Ramos (cell line): ENCODE measurements at regions not wholly inside any gene's neighbourhood (a gene's known extent, or its start where the extent isn't known, plus 50 kb on each side); places are given as distances from the start of the nearest gene placed in this dataset.

ENCODE experiments used
- in situ Hi-C: fragments of 300-500 bp; cut with MboI; formaldehyde crosslinking; loops from one replicate; pipeline ENCODE4 v1.14.3; 2022; ENCODE audit warnings: low sequenced_read_pairs; ENCODE audit not compliant: unreplicated experiment

DNA sequence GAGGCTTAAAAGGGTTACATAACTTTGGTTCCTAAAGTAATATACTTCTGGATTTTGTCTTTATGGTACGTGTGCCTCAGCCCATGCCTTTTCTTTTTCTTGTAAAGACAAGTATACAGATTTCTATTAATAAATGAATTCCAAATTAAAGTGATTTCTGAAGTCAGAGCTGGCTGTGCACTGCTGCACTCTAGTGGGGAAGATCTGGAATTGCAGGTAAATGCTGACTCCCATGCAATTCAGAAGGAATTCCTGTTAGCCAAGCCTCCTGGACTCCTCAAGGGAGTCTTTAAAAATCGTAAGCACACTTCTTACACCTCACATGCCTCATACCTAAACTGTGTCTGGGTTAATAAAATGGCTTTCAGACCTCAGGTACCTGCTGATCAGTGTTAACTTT is 118.4 kb upstream of the SLC7A1 start:
- in situ Hi-C loops = loop anchor here (25.0 kb wide), 1 partner anchor 202 kb away; no protein-coding TSS in a partner anchor

GRCh38 chr13:29711776-29712175 is 116.3 kb upstream of the SLC7A1 start:
- in situ Hi-C loops = loop anchor here (25.0 kb wide), 1 partner anchor 199 kb away; no protein-coding TSS in a partner anchor

DNA sequence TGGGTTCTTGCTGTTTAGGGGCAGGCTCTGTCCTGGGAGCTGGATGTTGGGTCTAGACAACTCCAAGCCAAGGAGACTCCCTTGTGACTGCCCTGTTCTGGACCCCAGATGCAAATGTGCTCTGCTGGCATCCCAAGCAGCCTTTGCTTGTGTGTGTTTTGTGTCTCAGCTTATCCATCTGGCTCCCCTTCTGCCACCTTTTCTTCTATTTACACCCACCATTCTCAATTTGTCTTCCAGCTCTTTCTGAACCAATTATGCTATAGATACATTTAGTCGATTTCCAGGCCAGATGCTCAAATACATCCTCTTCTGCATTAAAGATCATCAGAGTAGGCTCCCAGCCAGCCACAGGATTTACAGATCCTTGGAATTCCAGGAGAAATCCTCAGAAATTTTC is 115.0 kb upstream of the SLC7A1 start:
- in situ Hi-C loops = loop anchor here (25.0 kb wide), 1 partner anchor 198 kb away; no protein-coding TSS in a partner anchor

DNA sequence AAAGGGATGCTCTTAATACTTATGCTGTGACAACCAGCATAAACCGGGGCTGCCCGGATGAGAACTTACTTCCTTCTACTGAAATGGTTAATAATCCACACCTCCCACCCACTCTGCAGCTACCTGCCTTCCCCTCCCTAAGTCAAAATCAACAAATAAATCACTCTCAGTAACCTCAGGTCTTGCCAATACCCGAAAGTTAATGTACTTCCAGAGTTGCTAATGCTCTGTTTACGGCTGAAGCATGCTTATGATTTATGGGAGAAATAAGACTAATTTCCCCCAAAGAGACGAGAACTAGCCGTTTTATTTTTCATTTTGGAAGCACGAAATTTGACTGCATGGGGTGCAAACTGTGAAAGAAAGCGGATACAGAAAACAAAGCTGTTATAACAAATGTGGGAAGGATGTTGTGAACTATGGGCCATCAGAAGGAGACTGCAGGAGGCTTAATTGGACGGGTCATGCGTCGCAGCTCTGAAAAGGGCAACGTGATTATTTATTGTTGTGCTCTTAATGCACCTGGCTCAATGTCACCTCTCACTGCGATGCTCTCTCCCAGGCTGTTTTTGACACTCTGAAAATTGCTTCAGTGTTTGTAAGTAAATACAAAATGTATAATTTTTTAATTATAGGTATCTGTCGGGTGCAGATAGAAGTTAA is 114.0 kb upstream of the SLC7A1 start:
- in situ Hi-C loops = loop anchor here (25.0 kb wide), 1 partner anchor 197 kb away; no protein-coding TSS in a partner anchor

DNA sequence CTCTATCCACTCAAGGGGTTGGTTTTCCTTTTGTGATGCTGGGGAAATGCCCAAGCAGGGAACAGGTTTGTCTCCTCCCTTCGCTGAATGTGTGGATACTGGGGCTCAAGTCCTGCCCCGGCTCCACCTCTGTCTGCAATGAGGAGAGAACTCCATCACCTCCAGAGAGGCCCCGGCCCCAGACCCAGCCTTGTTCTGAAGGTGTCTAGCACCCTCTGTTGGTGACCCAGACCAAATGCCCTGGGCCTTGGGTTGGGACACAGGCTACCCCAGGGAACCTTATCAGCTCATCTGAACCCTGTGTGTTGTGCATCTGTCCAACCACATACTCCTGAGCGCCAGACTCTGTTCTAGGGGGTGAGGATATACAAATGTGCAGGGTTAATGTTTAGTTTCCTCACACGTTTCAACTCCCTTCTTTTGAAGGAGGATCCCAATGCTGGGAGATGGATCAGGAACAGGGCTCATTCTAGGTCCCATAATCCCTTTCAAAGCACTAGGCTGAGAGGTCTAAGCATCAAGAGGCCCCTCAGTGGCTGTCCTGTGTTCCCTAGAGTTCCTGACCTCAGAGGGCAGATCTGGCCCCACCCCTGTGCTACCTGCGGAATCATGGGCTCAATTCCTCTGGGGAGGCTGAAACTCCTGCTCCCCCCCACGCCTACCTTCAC is 112.5 kb upstream of the SLC7A1 start:
- in situ Hi-C loops = loop anchor here (25.0 kb wide), 1 partner anchor 196 kb away; no protein-coding TSS in a partner anchor

DNA sequence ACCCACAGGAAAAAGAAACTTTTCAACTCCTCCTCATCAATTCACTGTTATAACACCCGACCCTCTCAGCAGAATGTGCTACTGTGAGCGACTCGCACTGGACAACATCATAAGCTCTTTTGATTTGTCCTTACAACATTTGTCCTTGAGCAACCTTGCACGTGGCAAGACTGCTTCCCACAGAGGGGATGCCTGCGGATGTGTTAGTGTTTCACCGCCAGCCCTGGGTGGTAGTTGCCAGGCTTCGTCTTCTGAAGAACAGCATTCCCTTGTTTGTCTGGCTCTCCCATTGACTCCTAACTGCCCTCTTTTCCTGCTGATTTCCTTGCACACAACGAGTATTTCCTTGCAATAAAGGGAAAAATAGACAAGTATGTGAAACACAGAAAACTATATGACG is 111.4 kb upstream of the SLC7A1 start:
- in situ Hi-C loops = loop anchor here (25.0 kb wide), 1 partner anchor 195 kb away; no protein-coding TSS in a partner anchor

DNA sequence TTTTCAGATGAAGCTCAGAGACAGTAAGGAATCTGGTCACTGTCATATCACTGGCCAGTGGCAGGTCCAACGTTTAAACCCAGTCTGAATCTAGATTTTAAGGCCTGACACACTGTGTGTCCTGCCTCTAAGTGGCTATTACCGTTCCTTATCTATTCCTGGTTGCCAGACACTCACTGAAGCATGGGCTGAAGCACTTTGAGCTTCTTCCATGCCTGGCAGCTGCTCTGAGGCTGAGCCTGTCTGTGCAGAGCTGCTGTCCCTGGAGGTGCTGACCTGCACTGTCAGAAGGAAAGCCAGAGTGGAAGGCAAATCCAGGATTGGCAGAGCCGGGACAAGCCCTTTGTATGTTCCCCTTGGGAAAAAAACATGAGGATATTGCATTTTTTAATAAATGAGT is 109.2 kb upstream of the SLC7A1 start:
- in situ Hi-C loops = loop anchor here (25.0 kb wide), 1 partner anchor 192 kb away; no protein-coding TSS in a partner anchor

DNA sequence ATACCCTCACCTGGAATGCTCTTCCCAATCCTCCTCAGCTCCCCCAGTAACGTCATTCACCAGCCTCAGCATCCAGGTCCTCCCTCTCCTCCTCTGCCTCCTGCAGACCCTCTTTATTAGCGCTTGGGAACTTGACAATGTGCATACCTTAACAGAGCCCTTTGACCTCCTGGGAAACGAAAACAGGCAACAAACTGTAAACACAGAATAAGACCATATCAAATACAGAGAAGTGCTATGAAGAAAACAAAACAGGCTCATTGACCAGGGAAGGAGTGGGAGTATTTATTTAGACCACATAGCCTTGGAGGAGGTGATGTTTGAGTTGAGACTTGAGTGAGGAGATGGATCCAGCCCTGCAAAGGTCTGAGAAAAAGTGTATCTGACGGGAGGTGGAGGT is 107.9 kb upstream of the SLC7A1 start:
- in situ Hi-C loops = loop anchor here (25.0 kb wide), 1 partner anchor 191 kb away; no protein-coding TSS in a partner anchor

- in situ Hi-C loops = loop anchor here (25.0 kb wide), 1 partner anchor 191 kb away; no protein-coding TSS in a partner anchor
Measured at GRCh38 chr13:29702912-29703351, 107.4 kb upstream of the SLC7A1 start.

DNA sequence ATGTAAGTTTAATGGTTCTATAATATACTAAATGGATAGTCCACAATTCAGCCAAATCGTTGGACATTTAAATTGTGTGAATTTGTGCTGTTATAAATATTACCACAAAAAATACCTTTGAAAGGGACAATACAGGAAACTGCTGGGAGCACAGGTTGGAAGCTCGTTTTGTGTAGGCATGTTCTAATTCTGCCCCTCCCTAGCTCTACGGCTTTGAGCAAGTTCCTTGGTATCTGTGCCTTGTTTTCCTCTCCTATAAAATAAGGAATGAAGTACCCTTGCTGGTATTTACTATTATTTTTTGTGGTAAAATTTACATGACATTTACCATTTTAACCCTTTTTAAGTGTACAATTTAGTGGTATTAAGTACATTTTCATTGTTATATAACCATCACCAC is 102.6 kb upstream of the SLC7A1 start:
- in situ Hi-C loops = no loop called here

GRCh38 chr13:29696606-29697005 is 101.1 kb upstream of the SLC7A1 start:
- in situ Hi-C loops = no loop called here

GRCh38 chr13:29693275-29693945 is 97.9 kb upstream of the SLC7A1 start:
- in situ Hi-C loops = no loop called here

GRCh38 chr13:29689548-29689947 is 94.1 kb upstream of the SLC7A1 start:
- in situ Hi-C loops = no loop called here

GRCh38 chr13:29688193-29688592 is 92.7 kb upstream of the SLC7A1 start:
- in situ Hi-C loops = no loop called here

- in situ Hi-C loops = no loop called here
Measured at GRCh38 chr13:29684441-29684840, 89.0 kb upstream of the SLC7A1 start.

DNA sequence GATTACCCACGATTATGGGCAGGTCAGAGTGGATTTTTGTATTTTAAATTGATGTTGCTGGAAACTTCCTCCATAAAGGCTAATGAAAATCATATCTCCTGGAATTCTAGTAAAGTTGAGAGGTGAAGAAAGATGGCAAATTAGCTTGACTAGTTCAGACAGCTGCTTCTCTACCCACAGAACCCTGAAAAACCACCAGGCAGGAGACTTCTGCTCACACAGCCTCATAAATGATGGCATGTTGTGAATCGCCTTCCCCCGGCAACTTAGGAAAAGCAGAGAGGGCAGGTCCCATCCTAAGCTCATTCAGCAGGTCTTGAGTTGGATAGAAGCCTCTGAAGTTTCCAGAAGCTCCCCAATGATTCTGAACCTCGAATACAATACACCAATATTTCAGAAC is 87.6 kb upstream of the SLC7A1 start:
- in situ Hi-C loops = no loop called here

DNA sequence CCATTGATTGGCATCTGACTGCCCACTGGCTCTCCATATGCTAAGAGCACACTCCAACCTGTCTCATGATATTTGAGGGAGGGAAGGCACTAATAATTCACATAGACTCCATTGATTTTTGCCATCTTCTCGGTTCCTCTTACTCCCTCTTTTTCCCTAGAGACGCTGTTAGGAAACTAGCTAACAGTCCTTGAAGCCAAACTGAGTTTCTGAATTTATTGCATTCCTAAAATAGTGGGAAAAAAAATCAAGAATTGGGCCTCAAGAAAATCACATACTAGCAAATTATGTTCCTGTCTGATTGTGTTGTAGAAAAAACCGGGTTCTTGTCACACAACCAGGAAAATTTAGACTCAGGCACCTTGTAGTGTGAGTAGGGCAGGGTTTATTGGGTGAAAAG is 86.4 kb upstream of the SLC7A1 start:
- in situ Hi-C loops = no loop called here

- in situ Hi-C loops = no loop called here
Measured at GRCh38 chr13:29679396-29680053, 84.0 kb upstream of the SLC7A1 start.

- in situ Hi-C loops = no loop called here
Measured at GRCh38 chr13:29677627-29678026, 82.1 kb upstream of the SLC7A1 start.

- in situ Hi-C loops = no loop called here
Measured at GRCh38 chr13:29676941-29677452, 81.5 kb upstream of the SLC7A1 start.
